CD4-positive, alpha-beta T cell (primary cell): ENCODE measurements at regions not wholly inside any gene's neighbourhood (a gene's known extent, or its start where the extent isn't known, plus 50 kb on each side); places are given as distances from the start of the nearest gene placed in this dataset.

Experiments
- ATAC-seq: fragments of 200-7000 bp; cut with Tn5 transposase; one replicate; pipeline ENCODE4 v1.10.0; 2022; ENCODE audit warnings: mild to moderate bottlenecking; ENCODE audit not compliant: poor library complexity
- CTCF ChIA-PET: fragments of 350-600 bp; sonication (Branson Sonifier 250); formaldehyde crosslinking; loops from one replicate; lab custom pipeline; 2021; ENCODE audit warnings: antibody characterized with exemption, inconsistent platforms; lab: Charles Lee
- POLR2A ChIA-PET: fragments of 350-600 bp; sonication (Branson Sonifier 250); formaldehyde crosslinking; loops from one replicate; lab custom pipeline; 2021; ENCODE audit warnings: antibody characterized with exemption, inconsistent platforms; lab: Charles Lee
- DNase-seq, 14 experiments: peaks; one replicate each; pipeline ENCODE4 v3.0.0-alpha.2; 2013 to 2020; ENCODE audit warnings: mixed read lengths in 2 of 14
- H3K27ac ChIP-seq, 2 donors: one replicate each; pipeline versions ENCODE4 v1.5.1 to v1.7.0; 2013; ENCODE audit warnings: low read length in 2 of 2, low read depth in 1 of 2, mild to moderate bottlenecking in 1 of 2
- H3K27me3 ChIP-seq, 2 experiments: 1 replicate in 1 of 2; 2 replicates in 1 of 2; pipeline versions ENCODE4 v1.6.1 to v1.7.0; 2013; ENCODE audit warnings: low read length in 2 of 2, control low read depth in 1 of 2, mild to moderate bottlenecking in 1 of 2, moderate library complexity in 1 of 2; ENCODE audit not compliant: insufficient read depth in 2 of 2, control insufficient read depth in 1 of 2
- H3K36me3 ChIP-seq: one replicate; pipeline ENCODE4 v1.6.1; 2013; ENCODE audit warnings: low read length, control low read depth; ENCODE audit not compliant: insufficient read depth
- H3K4me1 ChIP-seq: one replicate; pipeline ENCODE4 v1.6.1; 2013; ENCODE audit warnings: low read length, control low read depth; ENCODE audit not compliant: insufficient read depth
- H3K4me3 ChIP-seq: one replicate; pipeline ENCODE4 v1.5.1; 2013; ENCODE audit warnings: mild to moderate bottlenecking, low read length, moderate library complexity
- H3K9me3 ChIP-seq, 2 experiments: 1 replicate in 1 of 2; 2 replicates in 1 of 2; pipeline versions ENCODE4 v1.6.1 to v1.7.0; 2013; ENCODE audit warnings: low read length in 2 of 2, mild to moderate bottlenecking in 2 of 2, control low read depth in 1 of 2, moderate library complexity in 1 of 2; ENCODE audit not compliant: control insufficient read depth in 1 of 2, insufficient read depth in 1 of 2
- H3K27ac Mint-ChIP-seq: one replicate; pipeline ENCODE4 v1.8.0; 2020; ENCODE audit warnings: mixed read lengths
- H3K27me3 Mint-ChIP-seq: one replicate; pipeline ENCODE4 v1.8.0; 2021; ENCODE audit warnings: mixed read lengths
- H3K36me3 Mint-ChIP-seq: one replicate; pipeline ENCODE4 v1.8.0; 2021; ENCODE audit warnings: low read depth, mixed read lengths
- H3K4me1 Mint-ChIP-seq: one replicate; pipeline ENCODE4 v1.8.0; 2021; ENCODE audit warnings: low read depth, mixed read lengths
- H3K4me3 Mint-ChIP-seq: one replicate; pipeline ENCODE4 v1.8.0; 2020; ENCODE audit warnings: mild to moderate bottlenecking, mixed read lengths
- H3K9me3 Mint-ChIP-seq: one replicate; pipeline ENCODE4 v1.8.0; 2020; ENCODE audit warnings: mixed read lengths
- intact Hi-C, 2 experiments: fragments of 100-400 bp; cut with DNase I in 1 of 2; cut with micrococcal nuclease in 1 of 2; formaldehyde crosslinking; loops; one replicate each; pipeline versions ENCODE4 v1.15.1 to v1.9.0; 2023 to 2025; cut with DNase I, micrococcal nuclease
- TF ChIP-seq, protein P1 (sequence below): fragments of 200-600 bp; IDR thresholded peaks from one replicate; pipeline ENCODE4 v1.8.0; 2022; ENCODE audit warnings: antibody characterized with exemption, mild to moderate bottlenecking

DNA sequence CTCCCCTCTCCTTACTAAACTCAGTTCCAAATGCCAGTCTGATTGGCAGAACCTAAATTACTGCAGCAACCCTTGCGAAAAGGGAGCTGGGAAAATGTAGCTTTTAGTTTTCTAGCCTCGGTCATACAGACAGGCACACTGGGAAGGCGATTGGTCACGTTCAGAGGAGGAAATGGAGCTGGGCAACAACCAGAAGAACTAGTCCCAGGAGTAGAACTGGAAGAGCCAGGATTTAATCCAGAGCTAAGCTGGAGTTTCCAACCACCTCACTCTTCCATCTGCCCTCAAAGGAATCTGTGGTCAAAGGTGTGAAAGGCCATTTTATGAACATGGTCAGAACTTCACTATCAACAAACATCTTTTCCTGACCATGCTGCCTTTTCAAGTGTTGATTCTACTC lies 155.7 kb upstream of the ARHGAP20 start:
- Mint-ChIP-seq H3K4me3 (no peak overlapping the region), H3K27ac (no peak overlapping the region), H3K9me3 (no peaks in the 10 kb centered on the region), H3K4me1 (no peaks in the 10 kb centered on the region), H3K36me3 (no peaks in the 10 kb centered on the region), H3K27me3 (no peaks in the 10 kb centered on the region)
- Histone ChIP-seq H3K4me1 (no peaks in the 10 kb centered on the region), H3K27ac (no peak overlapping the region), H3K27me3 (no peaks in the 10 kb centered on the region), H3K36me3 (no peaks in the 10 kb centered on the region), H3K4me3 (no peak overlapping the region), H3K9me3 (no peaks in the 10 kb centered on the region)
- no peak for DNase-seq
- intact Hi-C loops: no loop called here
- TF ChIP-seq, protein P1, sequence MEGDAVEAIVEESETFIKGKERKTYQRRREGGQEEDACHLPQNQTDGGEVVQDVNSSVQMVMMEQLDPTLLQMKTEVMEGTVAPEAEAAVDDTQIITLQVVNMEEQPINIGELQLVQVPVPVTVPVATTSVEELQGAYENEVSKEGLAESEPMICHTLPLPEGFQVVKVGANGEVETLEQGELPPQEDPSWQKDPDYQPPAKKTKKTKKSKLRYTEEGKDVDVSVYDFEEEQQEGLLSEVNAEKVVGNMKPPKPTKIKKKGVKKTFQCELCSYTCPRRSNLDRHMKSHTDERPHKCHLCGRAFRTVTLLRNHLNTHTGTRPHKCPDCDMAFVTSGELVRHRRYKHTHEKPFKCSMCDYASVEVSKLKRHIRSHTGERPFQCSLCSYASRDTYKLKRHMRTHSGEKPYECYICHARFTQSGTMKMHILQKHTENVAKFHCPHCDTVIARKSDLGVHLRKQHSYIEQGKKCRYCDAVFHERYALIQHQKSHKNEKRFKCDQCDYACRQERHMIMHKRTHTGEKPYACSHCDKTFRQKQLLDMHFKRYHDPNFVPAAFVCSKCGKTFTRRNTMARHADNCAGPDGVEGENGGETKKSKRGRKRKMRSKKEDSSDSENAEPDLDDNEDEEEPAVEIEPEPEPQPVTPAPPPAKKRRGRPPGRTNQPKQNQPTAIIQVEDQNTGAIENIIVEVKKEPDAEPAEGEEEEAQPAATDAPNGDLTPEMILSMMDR: no peak
- ChIA-PET POLR2A (no interaction called here), CTCF (no interaction called here)
- ATAC-seq: no peak

DNA sequence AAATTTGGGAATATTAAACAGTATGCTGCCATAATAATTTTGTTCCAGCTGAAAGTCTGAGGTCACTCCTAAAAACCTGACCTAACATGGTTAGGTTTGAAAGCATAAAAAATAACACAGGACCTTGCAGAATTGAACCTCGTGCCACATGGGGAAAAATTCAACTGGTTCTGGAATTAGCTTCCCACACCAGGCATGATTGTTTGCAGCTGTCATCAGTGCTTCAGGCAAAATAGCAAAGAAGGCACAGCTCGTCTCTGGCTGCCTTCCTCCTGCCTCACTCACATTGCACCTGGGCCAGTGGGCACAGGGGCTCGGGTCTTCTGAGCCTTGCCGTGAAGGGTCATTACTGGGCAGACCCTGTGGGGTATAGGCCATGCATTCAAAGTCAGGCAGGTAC lies 153.8 kb upstream of the ARHGAP20 start:
- Mint-ChIP-seq H3K27ac (no peak overlapping the region), H3K4me1 (no peaks in the 10 kb centered on the region), H3K36me3 (no peaks in the 10 kb centered on the region), H3K27me3 (no peaks in the 10 kb centered on the region), H3K9me3 (no peaks in the 10 kb centered on the region), H3K4me3 (no peak overlapping the region)
- H3K4me3 ChIP-seq: no peak overlapping the region
- DNase-seq: no peak
- no peaks in the 10 kb centered on the region for H3K4me1 ChIP-seq
- TF ChIP-seq, protein P1: no peak
- no peaks in the 10 kb centered on the region for H3K27me3 ChIP-seq
- no peak overlapping the region for H3K27ac ChIP-seq
- ChIA-PET POLR2A (no interaction called here), CTCF (no interaction called here)
- no peaks in the 10 kb centered on the region for H3K9me3 ChIP-seq
- ATAC-seq: no peak
- intact Hi-C loops: no loop called here
- H3K36me3 ChIP-seq: no peaks in the 10 kb centered on the region

DNA sequence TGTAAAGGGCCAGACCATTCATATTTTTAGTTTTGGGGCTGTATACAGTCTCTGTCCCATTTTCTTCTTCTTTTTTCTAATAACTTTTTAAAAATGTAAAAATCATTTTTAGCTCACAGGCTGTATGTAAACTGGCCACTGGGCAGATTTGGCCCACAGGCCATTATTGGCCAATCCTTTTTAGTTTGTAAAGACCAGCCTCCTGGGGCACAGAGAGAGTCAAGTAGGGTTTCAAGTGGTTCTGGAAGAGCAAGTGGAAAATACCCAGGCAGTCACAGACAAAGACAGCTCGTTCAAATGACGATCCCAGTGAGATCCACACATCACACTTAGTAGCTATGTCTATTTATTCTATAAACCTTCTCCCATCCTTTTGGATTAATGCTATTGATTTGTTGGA lies 150.2 kb upstream of the ARHGAP20 start:
- H3K27ac ChIP-seq: no peak overlapping the region
- intact Hi-C loops: no loop called here
- H3K27me3 Mint-ChIP-seq: no peaks in the 10 kb centered on the region
- no peaks in the 10 kb centered on the region for H3K4me1 ChIP-seq
- ChIA-PET POLR2A (no interaction called here), CTCF (no interaction called here)
- DNase-seq: no peak
- H3K9me3 Mint-ChIP-seq: no peaks in the 10 kb centered on the region
- H3K9me3 ChIP-seq: no peaks in the 10 kb centered on the region
- no peaks in the 10 kb centered on the region for H3K4me1 Mint-ChIP-seq
- no peak overlapping the region for H3K27ac Mint-ChIP-seq
- no peak for ATAC-seq
- H3K4me3 Mint-ChIP-seq: no peak overlapping the region
- H3K36me3 Mint-ChIP-seq: no peaks in the 10 kb centered on the region
- TF ChIP-seq, protein P1: no peak
- no peak overlapping the region for H3K4me3 ChIP-seq
- no peaks in the 10 kb centered on the region for H3K36me3 ChIP-seq
- no peaks in the 10 kb centered on the region for H3K27me3 ChIP-seq
